Stimulated activated CD4-positive, alpha-beta T cell treated with anti-CD3 and anti-CD28 coated beads, Interleukin-2, amount 100 ng/mL, for 24 hours (primary cell): ENCODE measurements at regions not wholly inside any gene's neighbourhood (a gene's known extent, or its start where the extent isn't known, plus 50 kb on each side); places are given as distances from the start of the nearest gene placed in this dataset.
"Not testable (repeated sequence)": the region's sequence is repeated elsewhere in the genome, so short reads cannot be mapped to it uniquely, and the experiment has no call there.

Experiments
- DNase-seq, 2 donors: peaks; one replicate each; pipeline ENCODE4 v3.0.0-alpha.2; 2020

DNA sequence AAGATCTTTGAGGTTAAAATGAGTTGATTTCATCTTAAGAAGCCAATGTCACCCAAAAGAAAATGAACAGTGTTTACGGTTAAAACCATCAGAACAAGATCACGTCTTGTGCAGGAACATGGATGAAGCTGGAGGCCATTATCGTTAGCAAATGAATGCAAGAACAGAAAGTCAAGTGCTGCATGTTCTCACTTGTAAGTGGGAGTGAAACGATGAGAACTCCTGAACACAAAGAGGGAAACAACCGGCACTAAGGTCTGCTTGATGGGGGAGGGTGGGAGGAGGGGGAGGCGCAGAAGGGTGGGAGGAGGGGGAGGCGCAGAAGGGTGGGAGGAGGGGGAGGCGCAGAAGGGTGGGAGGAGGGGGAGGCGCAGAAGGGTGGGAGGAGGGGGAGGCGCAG lies 214.8 kb upstream of the PRKCQ start:
- DNase-seq = not testable (repeated sequence)

DNA sequence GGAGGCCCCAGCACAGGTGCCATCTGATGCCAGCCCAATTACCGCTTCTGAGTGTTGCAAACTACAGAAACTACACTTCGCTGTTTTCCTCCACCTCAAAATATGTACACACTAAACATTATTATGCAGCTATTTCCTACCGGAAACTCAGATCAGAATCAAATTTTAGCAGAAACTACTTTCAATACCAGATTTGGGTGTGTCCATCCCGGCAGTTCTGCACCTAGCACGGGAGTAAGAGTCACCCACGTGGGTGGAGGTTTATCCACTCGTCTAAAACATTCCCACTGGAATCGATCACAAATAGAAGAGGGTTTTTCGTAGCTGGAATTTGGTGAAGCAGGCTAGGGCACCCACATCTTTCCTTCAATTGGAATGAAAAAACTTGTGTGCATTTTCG lies 214.4 kb upstream of the PRKCQ start:
- no peak for DNase-seq

- no peak for DNase-seq
Measured at GRCh38 chr10:6788731-6789130, 208.7 kb upstream of the PRKCQ start.

DNA sequence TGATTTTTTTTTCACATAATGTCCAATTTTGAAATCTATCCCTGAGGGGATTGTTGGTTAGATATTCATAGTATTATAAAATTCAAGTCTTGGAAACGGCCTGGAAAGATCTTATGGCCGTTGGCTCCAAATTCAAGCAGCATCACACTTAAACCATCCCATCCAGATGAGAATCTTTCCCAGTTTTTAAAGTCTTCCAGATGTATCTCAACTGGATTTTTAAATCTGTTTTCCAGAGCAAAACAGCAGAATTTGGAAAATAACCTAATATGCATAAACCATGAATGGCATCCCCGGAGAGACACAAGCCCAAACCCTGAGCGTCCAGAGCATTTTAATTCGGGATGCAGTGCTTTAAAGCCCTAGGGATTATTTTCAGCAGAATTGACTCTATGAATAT lies 208.2 kb upstream of the PRKCQ start:
- DNase-seq = no peak

- no peak for DNase-seq
Measured at GRCh38 chr10:6787718-6788117, 207.6 kb upstream of the PRKCQ start.

DNA sequence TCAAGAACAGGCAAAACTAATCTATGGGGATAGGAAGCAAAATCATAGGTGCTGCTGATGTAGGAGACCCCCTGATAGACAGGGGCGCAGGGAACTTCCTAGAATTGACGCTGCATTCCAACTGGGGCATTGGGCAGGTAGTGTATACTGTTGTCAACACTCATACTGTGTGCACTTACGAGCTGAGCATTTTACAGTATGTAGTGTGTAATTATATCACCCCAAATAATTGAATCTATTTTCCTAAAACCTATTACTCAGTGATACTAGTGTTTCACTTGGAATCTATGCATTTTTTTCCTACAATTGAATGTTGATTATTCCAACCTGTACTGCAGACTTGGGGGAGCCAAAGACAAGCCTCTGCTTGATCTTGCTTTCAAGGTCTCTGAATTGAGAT lies 207.0 kb upstream of the PRKCQ start:
- DNase-seq = no peak

DNA sequence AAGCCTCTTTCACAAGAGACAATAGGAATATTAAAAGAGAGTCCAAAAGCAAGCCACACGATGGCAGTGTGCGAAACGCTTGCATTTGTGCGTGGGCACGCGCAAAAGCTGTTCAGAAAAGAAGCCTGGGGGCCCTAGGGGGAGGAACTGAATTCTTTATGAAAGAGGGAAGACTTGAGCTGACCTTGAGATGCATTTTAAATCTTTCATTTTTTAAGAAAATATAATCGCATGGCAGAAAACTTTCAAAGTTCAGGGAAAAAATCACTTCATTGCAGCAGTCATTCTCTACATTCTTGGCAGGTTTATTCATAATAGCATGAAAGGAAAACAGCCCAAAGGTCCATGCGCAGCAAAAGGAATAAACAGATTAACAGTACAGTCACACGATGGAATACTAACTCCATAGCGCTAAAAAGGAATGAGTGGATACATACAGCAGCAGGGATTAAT lies 206.5 kb upstream of the PRKCQ start:
- DNase-seq = no peak

GRCh38 chr10:6784429-6784828 lies 204.4 kb upstream of the PRKCQ start:
- DNase-seq = not testable (repeated sequence)

- no peak for DNase-seq
Measured at GRCh38 chr10:6783471-6783870, 203.4 kb upstream of the PRKCQ start.

DNA sequence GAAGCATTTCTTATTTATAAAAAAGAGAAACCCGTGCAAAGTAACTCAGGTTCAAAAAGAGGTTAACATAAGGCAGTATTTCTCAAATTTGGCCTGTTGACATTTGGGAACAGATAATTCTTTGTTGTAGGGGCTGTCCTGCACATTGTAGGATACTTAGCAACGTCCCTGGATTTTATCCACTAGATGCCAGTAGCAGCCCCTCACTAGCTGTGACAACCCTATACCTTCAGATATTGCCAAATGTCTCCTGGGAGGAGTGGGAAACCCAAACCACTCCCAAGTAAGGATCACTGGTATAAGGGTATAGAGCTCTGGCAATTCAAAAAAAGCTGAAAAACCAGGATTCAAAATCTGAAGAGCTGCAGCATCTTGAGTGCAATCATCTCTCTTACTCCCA lies 202.3 kb upstream of the PRKCQ start:
- no peak for DNase-seq

DNA sequence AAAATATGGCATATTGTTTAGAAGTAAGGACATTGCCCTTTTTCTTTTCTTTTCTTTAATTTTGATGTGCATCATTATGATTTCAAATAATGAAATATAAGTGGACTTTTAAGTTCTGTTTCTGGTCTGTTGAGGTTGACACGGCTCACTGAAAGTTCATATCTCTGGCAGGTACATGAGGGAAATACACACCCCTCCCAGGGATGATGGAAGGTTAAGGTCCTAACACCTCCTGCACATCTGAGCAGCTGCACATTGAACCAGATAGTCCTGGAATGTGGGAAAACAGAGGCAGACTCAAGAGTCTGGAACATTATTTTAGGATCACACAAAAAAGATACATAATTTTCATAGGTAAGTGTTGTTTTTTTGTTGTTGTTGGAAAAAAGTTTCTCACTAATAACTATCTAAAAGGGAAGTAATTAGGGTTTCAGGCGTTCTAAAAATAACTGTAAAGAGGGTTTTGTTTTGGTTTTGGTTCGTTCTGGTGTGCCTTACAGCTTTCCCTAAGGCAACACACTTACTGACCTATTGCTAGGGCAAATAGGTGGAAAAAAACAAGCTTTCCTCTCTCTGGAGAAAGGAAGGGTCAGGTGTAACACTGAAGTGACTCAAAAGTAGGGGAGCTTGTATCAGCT lies 201.2 kb upstream of the PRKCQ start:
- DNase-seq = no peak

GRCh38 chr10:6780008-6780677 lies 200.1 kb upstream of the PRKCQ start:
- no peak for DNase-seq

GRCh38 chr10:6778992-6779701 lies 199.1 kb upstream of the PRKCQ start:
- DNase-seq = no peak

GRCh38 chr10:6776170-6776569 lies 196.1 kb upstream of the PRKCQ start:
- no peak for DNase-seq

DNA sequence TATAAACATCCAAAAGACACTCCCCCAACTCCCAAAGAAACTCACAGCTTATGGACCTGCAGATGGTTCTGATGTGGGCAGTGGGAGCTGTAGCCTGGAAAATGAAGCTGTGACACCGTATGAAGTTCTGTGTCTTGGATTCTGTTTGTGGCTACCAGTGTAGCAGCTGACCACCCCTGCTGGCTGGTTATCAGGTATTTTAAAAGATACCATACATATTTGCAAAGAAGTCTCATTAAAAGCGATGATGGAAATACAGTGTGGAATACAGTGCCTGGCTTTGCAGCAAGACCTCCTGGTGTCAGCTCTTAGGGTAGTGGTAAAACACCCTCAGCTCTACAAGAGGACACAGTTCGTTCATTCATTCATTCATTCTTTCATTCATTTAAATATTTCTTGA lies 194.3 kb upstream of the PRKCQ start:
- DNase-seq = no peak

DNA sequence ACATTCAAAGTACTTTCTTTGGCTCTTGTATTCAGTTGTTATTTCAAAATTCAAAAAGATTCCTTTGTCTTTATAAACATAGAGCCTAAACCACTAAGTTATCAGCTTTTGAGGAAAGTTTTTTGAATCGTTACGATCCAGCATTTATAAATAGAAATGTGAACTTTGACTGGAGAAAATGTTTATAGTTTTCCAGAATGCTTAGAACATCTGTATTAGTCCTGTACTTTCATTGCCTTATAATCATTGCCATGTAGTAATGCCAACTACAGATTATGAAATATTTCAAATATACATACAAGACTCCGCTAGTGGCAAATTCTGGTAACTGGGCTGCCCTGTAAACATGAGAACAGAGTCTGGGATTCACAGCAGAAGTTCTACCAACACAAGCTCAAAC lies 191.3 kb upstream of the PRKCQ start:
- no peak for DNase-seq

- no peak for DNase-seq
Measured at GRCh38 chr10:6770846-6771245, 190.8 kb upstream of the PRKCQ start.

DNA sequence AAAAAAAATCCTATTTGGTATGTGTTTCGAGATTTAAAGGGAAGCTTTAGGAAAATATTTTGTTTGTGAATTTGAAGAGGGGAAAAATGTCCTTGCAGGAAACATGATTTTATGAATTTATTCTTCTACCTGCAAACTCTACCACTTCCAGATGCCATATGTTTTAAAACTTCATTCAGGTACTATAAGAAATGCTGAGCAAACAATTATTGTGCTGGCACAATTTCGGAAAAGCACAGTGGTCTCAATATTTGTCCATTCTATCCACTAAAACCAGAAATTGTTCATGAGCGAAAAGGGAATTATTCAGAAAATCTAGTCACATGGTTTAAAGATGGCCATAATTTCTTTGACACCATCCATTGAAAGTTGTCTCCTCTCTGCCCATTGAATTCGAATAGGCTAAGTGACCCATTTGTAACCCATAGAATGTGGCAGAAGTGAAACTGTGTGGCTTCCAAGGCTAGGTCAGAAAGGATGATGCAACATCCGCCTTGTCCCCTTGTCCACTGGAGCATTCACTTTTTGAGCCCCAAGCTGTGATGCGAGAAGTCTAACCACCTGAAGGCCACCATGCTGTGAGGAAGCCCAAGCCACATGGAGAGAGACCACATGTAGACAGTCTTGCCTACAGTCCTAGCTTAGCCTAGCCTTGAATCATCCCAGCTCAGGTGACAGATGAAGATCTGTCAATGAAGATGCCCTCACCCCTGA lies 189.8 kb upstream of the PRKCQ start:
- DNase-seq = no peak

GRCh38 chr10:6766131-6766801 lies 186.2 kb upstream of the PRKCQ start:
- no peak for DNase-seq

GRCh38 chr10:6763423-6763822 lies 183.3 kb upstream of the PRKCQ start:
- no peak for DNase-seq

GRCh38 chr10:6763001-6763400 lies 182.9 kb upstream of the PRKCQ start:
- no peak for DNase-seq

DNA sequence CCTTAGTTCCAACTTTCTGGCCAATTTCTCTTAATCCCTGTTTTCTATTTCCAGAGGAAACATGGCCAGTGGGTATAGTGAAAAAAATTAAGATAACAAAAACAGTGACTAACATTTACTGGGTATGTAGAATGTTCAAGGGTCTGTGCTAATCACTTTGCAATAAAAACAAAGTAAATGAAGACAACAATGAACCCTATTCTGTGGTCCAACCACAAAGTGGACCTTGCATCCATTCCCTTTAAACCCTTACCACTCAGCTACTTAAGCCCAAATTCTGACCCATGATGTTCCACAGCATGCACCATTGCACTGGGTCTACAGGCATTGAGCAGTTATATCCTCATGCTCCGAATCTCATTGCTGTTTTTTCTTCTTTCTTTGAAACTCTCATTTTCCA lies 179.9 kb upstream of the PRKCQ start:
- no peak for DNase-seq

DNA sequence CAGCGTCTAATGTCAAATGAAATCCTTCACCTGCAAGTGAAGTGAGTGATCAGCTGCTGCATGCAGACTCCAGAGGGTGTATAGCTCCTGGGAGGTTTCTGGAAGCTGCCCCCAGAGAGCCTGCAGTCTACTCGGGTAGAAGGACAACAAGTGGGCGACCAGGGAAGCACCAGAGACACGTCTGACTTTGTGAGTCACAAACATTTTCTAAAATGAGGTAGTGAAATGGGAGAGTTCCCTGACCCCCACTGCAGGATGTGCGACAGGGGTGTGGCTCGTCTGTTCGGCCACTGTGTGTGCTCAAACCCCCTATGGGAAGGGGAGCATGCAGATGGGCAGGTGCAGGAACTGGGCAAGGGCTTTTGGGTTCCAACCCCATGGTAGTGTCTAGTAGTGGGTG lies 177.1 kb upstream of the PRKCQ start:
- no peak for DNase-seq
